ENCODE measurements at regions not wholly inside any gene's neighbourhood (a gene's known extent, or its start where the extent isn't known, plus 50 kb on each side); places are given as distances from the start of the nearest gene placed in this dataset.

DNA sequence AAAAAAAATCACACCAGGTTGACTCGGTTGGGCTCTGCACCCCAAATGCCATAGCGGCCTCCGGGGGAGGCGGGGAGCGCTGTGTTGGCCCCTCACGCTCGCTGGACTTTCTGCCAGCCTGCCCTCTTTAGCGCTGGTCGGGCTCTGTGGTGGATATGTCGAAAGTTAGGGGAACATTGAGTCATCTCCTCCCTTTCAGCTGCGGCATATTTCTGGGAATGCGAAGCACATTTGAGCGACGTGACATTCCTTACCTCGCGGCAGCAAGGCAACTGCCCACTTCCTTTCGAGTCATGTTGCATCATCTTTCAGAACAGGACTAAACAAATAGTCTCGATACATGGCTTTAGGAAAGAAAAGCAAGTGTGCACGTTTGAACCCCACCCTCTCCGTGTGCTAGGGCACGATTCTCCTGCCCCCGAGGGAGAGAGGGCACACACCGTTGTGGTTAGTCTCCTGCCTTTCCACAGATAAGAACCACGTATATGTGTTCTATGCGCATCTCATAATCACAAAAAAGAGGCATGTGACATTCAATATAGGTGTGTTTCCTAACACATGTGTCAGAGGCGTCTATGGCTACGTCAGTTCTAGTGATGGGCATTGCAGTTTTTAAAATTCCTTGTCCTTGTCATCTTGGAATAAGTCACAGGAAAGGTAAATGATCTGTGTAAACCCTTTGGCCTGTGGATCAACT lies 105.9 kb upstream of the SLC45A1 start (continued):
- no peak for TF ChIP-seq SMC3 (IDR thresholded peaks at IDR 0.05; ENCODE audit: low read depth, low read length)
- peak; percentile 98 for TF ChIP-seq BHLHE40 (IDR thresholded peaks at IDR 0.05; ENCODE audit: low read depth, low read length)

DNA sequence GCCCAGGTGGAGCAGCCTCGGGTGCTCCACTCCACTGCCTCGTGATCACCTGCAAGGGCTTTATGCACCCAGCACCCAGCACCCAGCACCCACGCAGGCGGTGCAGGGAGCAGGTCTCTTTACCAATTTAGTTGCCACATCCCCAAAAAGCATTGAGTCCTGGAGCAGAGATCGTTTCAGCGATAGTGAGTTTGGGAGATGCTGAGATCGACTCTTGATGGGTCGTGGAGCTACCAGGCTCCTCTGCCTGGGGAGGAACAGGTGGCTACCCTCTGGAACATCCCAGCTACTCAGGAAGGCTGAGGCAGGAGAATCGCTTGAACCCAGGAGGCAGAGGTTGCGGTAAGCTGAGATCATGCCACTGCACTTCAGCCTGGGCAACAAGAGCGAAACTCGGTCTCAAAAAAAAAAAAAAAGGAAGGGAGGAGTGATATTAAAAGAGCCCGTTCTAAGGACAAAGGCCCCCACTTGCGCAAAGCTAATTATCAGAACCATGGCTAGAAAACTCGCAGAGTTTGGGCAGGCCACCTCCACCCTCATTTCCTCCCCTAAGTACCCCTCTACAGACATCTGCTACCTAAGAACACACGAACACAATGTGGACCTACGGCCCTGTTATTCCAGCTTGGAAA lies 106.5 kb upstream of the SLC45A1 start:
- Histone ChIP-seq H3K56ac (ENCODE audit: extremely low read depth, insufficient read depth, low read length) (peak overlapping the region; percentile 93), H4K20me1 (ENCODE audit: insufficient read depth, low read length) (no peaks in the 10 kb centered on the region), H3K9ac (ENCODE audit: low read depth, low read length) (peak overlapping the region; percentile 36), H2BK120ac (ENCODE audit: low read depth, low read length) (peak overlapping the region; percentile 97), H3K9me3 (ENCODE audit: control insufficient read depth, insufficient read depth, low read length) (no peaks in the 10 kb centered on the region), H3K79me1 (ENCODE audit: low read depth in 1 of 2, low read length in 2 of 2) (peaks cover 3 to 5% of the 10 kb centered on the region in 2 experiments; a peak in 2 of 4 replicates), H4K8ac (ENCODE audit: low read depth in 2 of 2, low read length in 2 of 2) (peak overlapping the region; percentile 60 to 94), H3K36me3 (ENCODE audit: control insufficient read depth, insufficient read depth, low read length) (no peaks in the 10 kb centered on the region), H4K5ac (ENCODE audit: low read depth, low read length) (peak overlapping the region; percentile 94), H3K14ac (replicated peaks; ENCODE audit: low read depth, low read length) (peak overlapping the region; percentile 92), H2AK5ac (ENCODE audit: low read depth, low read length) (peak overlapping the region; percentile 96), H2AFZ (replicated peaks; ENCODE audit: low read length, poor library complexity) (peak overlapping the region; percentile 67), H2AK9ac (replicated peaks; ENCODE audit: low read depth, low read length, poor library complexity) (peak overlapping the region; percentile 87), H4K91ac (ENCODE audit: insufficient read depth, low read depth, low read length) (peak overlapping the region; percentile 97), H2BK15ac (ENCODE audit: low read depth, low read length) (peak overlapping the region; percentile 99; the same call in 2 of the 3 replicates), H3K9me1 (ENCODE audit: insufficient read depth, low read length) (peaks cover 25% of the 10 kb centered on the region), H3K4me3 (ENCODE audit: insufficient read depth, low read depth, low read length) (no peak overlapping the region), H3K27me3 (ENCODE audit: control insufficient read depth, insufficient read depth, low read length) (no peaks in the 10 kb centered on the region), H3K4me2 (ENCODE audit: low read depth, low read length) (peak overlapping the region; percentile 4; the same call in 1 of the 2 replicates), H2BK5ac (ENCODE audit: low read depth, low read length, poor library complexity, severe bottlenecking) (peak overlapping the region; percentile 94), H3K27ac (ENCODE audit: insufficient read depth, low read length) (peak overlapping the region; percentile 86), H3K4ac (ENCODE audit: low read depth, low read length) (peak overlapping the region; percentile 96), H3K23ac (ENCODE audit: low read depth, low read length) (peak overlapping the region; percentile 80), H3K18ac (ENCODE audit: low read depth, low read length) (peak overlapping the region; percentile 96), H2BK20ac (ENCODE audit: low read depth, low read length) (peak overlapping the region; percentile 98), H3K4me1 (ENCODE audit: control insufficient read depth, insufficient read depth, low read length) (peaks cover 32% of the 10 kb centered on the region)
- ATAC-seq (ENCODE audit: low read depth) (no peak), DNase-seq (no peak)
- intact Hi-C loops (cut with micrococcal nuclease), result no loop called here
- in situ Hi-C loops (cut with MboI; ENCODE audit: low sequenced_read_pairs), result loop anchor here (10.0 kb wide), 1 partner anchor 177 kb away; no protein-coding TSS in a partner anchor
- ChIA-PET CTCF (interaction anchor here (0.6 kb wide), 1 partner anchor 58 kb away, joined by 7 read pairs; no protein-coding TSS in a partner anchor), POLR2A (ENCODE audit: unreplicated experiment) (interaction anchor here (0.6 kb wide), 2 partner anchors 69 to 184 kb away, joined by 3 to 4 read pairs; no protein-coding TSS in a partner anchor)
- WGBS, 2 experiments (ENCODE audit: extremely low coverage in 2 of 2, insufficient read length in 1 of 2), result 100% methylated on average over 1 of the region's 17 CpGs; no CpG with 5 or more reads in 1 of the 2 experiments
- no TSS peak for BruUV-seq (replicated peaks)
- dilution Hi-C loops (cut with HindIII; ENCODE audit: low sequenced_read_pairs, unreplicated experiment), result no loop called here
- TF ChIP-seq MAFK (IDR thresholded peaks at IDR 0.05; ENCODE audit: low read depth, low read length) (no peak), FOS (IDR thresholded peaks at IDR 0.05; ENCODE audit: low read depth, low read length) (no peak), SMC3 (IDR thresholded peaks at IDR 0.05; ENCODE audit: low read depth, low read length) (no peak), RAD21 (IDR thresholded peaks at IDR 0.05; ENCODE audit: low read length) (no peak), MAZ (IDR thresholded peaks at IDR 0.05; ENCODE audit: borderline replicate concordance, low read depth, low read length) (no peak), RFX5 (IDR thresholded peaks at IDR 0.05; ENCODE audit: low read depth, low read length) (no peak), CHD1 (IDR thresholded peaks at IDR 0.05; ENCODE audit: low read depth, low read length) (no peak), BHLHE40 (IDR thresholded peaks at IDR 0.05; ENCODE audit: low read depth, low read length) (no peak), CEBPB (IDR thresholded peaks at IDR 0.05; ENCODE audit: low read depth, low read length) (no peak), MXI1 (IDR thresholded peaks at IDR 0.05; ENCODE audit: borderline replicate concordance, low read depth, low read length) (no peak), POLR2A (IDR thresholded peaks at IDR 0.05; ENCODE audit: low read depth, low read length) (no peak; the same call in 1 of the 2 replicates)
- TF ChIP-seq, protein P1, sequence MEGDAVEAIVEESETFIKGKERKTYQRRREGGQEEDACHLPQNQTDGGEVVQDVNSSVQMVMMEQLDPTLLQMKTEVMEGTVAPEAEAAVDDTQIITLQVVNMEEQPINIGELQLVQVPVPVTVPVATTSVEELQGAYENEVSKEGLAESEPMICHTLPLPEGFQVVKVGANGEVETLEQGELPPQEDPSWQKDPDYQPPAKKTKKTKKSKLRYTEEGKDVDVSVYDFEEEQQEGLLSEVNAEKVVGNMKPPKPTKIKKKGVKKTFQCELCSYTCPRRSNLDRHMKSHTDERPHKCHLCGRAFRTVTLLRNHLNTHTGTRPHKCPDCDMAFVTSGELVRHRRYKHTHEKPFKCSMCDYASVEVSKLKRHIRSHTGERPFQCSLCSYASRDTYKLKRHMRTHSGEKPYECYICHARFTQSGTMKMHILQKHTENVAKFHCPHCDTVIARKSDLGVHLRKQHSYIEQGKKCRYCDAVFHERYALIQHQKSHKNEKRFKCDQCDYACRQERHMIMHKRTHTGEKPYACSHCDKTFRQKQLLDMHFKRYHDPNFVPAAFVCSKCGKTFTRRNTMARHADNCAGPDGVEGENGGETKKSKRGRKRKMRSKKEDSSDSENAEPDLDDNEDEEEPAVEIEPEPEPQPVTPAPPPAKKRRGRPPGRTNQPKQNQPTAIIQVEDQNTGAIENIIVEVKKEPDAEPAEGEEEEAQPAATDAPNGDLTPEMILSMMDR (conservative IDR thresholded peaks at IDR 0.05; ENCODE audit: low read depth, low read length), result no peak
- TF ChIP-seq, protein P2, sequence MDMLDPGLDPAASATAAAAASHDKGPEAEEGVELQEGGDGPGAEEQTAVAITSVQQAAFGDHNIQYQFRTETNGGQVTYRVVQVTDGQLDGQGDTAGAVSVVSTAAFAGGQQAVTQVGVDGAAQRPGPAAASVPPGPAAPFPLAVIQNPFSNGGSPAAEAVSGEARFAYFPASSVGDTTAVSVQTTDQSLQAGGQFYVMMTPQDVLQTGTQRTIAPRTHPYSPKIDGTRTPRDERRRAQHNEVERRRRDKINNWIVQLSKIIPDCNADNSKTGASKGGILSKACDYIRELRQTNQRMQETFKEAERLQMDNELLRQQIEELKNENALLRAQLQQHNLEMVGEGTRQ (IDR thresholded peaks at IDR 0.05; ENCODE audit: low read depth, low read length), result no peak
